Pulmonary artery endothelial cell (primary cell): ENCODE measurements at regions not wholly inside any gene's neighbourhood (a gene's known extent, or its start where the extent isn't known, plus 50 kb on each side); places are given as distances from the start of the nearest gene placed in this dataset.

Experiments
- DNase-seq: peaks from one replicate; pipeline ENCODE4 v3.0.0-alpha.2; 2011; ENCODE audit warnings: low read depth, low spot score

DNA sequence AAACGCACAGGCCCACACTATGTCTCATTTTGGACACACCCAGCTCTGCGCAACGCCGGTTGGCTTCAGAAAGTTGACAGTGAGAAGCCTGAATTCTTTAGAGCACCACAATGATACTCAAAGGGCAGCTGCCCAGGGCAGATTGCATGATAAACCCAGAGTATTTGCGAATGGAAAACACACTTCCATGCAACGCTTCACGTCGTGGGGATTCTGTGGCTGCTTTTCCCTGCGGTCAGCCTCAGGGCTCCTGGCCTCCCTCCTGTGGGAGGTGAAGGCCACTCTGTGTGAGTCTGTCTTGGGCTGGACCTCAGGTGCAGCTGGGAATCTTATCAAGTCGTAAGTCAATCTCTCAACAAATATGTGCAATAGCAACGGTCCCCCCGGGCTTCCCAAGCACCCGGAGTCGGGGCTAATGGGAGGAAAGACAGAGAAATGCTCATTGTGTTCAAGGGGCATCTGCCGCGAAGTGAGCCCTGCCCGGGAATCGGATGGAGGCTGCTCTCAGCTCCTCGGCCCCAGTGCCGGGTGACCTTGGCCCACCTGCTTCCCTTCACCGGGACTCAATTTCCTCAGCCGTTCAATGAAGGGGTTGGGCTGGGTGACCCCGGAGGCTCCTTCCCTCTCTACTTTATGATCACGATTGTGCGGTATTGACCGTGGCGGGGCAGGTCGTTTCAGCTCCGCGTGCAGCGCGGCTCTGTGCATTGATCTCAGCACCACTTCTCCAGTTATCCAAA lies 623.6 kb downstream of the BRD1 start:
- no peak for DNase-seq

DNA sequence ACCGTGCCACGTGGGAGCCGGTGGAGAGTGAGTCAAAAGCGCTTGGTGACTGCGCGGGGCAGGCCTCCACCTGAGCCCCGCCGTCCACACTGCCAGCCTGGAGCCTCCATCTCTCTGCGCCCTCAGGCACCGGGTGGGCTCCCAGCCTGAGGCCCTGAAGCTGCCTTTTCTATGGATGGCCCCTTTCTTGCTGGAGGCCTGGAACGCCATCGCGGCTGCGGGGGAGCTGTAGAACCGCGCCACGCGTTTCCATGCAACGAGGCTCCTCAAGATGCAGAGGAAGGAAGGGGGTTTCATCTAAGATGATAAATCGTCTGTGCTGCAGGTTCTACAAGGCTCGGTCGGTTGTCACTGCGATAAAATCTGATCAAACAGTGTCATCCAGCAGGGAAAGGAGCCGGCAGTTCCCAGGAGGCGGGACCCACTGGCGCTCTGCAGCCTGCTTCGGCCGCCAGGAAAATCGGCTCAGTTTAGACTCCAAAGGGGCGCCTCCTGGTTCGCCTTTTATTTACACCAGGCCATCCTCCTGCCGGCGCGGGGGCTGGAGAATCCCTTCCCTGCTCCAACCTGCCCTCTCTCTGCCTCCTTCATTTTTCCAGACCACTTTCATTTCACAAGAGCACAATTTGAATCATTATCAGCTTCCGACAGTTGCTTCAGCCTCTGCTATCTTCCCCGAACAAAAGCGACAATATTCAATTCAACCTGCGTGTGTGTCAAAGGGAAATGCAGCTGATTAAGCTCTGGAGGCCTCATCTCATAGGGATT lies 624.4 kb downstream of the BRD1 start:
- DNase-seq, result no peak

GRCh38 chr22:49202226-49202625 lies 625.4 kb downstream of the BRD1 start:
- DNase-seq, result no peak

DNA sequence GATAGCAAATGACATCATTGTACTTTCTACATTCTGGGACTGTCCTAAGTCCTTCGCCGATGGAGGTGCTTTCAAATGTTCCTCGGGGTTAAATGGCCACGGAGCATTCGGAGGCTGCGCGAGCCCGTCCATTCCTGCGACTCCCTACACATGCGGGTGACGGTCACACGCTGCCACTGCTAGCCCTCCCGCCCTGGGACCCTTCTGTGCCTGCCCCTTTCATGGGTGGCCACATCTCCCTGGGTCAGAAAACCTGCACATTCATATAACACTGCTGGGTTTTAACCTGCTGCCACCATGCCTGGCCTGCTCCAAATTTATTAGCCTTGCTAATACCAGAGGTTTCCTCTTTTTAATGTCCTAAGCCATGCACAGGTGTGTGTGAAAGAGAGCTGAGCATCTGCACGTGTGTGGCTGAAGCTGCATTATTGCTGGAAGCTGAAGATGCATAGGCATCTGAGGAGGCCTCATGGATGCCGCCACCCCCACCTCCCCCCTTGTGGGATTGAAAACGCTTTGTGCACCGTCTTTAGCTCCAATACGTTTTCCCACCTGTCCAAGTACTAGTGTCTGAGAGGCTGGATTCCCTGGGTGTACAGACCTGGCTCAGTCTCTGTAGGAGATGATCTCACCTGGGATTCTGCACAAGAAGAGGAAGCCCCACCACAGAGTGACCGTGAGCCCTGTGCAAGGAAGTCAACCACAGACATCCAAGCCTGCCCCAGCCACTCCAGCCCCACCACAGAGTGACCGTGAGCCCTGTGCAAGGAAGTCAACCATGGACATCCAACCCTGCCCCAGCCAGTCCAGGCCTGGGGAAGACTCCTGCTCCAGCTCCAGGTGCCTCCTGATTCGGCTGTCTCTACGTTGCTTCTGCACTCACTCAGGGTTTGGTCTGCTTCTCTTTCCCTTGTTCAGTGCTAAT lies 626.4 kb downstream of the BRD1 start:
- DNase-seq, result no peak

DNA sequence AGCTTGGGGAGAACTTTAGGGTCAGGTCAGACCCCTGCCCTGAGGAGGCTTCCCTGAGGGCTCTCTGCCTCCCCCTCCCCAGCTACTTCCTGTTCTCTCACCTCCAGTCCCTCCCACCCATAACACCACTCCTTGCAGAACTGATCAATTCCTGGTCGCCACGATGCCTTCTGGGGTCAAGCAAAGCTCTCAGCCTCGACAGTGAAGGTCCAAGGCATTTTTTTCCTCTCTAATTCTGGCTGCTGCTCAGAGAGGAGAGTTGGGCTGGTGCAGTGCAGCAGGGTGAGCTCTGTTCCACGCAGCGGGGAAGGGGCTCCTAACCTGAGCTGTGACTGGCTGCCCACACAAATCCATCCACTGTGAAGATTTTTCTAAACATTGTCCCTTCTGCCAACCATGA lies 628.4 kb downstream of the BRD1 start:
- no peak for DNase-seq

DNA sequence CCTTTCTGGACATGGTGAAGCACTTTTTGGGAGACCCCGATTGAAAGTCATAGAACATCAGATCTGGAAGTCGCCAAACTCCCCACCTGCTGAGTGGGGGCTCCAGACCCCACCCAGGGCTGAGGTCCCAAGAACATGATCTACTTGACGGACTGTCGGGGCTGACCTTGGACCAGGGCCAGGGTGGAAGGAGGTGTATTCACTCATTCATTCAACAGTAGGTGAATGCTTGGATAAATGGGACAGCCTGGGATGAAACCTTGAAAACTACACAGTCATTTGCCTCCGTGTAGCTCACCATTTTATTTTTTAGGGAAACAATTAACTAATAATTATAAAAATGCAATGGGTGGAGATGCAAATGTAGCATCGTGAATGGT lies 629.0 kb downstream of the BRD1 start:
- no peak for DNase-seq

DNA sequence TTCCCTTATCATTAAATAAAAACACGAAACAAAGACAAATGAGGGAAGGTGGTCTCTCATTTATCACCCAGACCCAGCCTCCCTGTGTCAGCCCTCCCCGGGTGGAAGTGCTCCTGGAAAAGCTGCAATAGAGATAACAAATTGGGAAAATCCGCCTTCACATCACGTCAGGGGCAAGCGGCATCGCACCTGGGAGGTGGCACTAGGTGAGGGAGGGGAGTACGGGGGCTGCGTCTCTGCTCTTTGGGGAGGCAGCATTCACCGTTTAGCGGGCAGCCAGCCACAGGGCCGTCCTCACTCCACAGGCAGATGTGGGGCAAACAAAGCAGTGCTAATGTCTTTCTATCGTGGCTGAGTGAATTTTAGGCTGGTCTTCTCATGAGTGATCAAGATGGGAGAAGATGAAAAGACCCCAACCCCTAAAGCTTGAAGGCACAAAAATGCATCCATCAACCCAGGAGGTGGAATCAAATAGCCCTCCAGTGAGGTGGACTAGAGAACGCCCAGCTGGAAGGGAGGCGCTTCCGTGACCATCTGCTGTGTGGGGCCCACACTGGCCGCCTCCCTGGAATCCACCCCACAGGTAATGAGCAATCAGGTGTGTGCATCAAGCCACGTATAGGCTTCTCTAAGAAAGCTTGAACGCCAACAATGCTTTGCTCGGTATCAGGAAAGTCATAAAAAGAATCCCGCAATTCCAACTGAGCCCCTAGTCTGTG lies 629.5 kb downstream of the BRD1 start:
- no peak for DNase-seq

DNA sequence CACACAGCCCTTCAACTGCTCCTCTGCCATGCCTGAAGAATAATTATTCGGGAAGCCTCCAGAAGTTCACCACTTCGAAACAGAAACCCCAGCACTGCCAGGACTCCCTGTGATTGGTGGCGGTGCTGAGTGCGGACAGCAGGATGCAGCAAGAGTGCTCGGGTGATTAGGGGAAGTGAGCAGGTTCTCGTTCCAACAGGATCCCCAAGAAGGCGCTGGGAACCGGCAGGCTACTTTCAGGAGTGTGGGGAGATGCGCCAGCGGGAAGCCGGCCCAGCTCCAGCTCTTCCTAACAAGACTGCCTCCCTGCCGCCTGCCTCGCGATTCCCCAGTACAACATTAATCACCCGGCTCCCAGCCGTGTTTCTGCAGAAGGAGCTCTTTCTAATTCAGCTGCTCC lies 630.2 kb downstream of the BRD1 start:
- DNase-seq, result no peak

- no peak for DNase-seq
These were observed 631.6 kb downstream of the BRD1 start for GRCh38 chr22:49196046-49196511.

GRCh38 chr22:49195636-49196035 lies 632.0 kb downstream of the BRD1 start:
- no peak for DNase-seq

DNA sequence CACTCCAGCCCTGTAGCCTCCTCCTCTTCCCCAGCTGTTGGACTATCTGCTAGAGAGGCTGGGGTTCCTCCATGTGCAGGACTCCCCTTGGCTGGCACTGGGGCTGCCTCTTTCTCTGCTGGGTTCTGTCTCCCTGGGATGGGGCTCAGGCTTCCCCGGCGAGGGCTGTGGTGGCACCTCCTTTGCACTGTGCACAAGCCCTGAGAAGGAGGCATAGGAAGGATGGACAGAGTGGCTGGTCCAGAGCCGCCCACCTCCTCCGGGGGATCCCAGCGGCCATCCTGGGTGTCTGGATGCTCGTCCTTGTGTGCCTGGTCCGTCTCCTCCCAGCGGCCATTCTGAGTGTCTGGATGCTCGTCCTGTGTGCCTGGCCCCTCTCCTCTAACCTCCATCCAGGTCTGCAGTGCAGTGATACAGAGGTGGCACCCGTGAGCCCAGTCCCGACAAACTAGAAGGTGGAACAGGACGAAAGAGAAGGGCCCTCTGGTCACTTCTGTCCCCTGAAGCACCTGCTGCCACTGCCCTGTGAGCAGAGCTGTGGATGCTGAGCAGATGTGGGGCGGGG lies 633.7 kb downstream of the BRD1 start:
- no peak for DNase-seq

DNA sequence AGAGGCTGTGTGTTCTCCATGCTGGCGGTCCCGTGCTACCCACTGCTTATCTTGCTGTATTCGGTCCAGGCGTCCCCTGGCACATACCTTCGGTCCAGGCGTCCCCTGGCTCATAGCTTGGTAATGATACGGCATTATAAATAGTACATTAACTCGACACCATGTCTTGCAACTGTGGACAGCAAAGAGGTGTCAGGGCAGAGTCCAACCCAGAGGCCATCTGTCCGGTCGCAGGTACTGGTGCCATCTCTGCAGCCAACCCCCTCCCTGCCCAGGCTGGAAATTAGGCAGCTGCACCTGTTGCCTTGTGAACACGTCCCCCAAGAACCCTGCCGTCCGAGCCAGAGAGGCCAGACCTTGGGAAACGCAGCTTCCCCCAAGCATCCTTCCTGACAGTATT lies 634.3 kb downstream of the BRD1 start:
- DNase-seq, result no peak

DNA sequence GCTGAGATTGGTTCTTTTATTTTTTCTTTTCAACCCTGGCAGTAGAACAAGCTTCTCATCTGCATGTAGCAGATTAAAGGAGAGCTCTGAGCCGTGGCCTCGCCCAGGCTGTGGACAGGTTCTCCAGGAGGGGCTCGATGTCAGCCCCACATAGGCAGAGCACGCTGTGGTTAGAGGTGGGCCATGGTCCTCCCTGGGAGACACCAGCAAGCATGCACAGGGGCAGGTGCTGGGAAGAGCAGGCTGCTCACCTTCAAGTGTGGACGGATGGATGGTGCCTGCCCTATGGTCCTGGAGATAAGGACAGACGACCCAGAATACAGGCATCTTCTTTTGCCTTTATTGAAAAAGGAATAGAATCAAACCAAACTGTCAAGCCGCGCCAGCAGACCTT lies 634.8 kb downstream of the BRD1 start:
- DNase-seq, result no peak

DNA sequence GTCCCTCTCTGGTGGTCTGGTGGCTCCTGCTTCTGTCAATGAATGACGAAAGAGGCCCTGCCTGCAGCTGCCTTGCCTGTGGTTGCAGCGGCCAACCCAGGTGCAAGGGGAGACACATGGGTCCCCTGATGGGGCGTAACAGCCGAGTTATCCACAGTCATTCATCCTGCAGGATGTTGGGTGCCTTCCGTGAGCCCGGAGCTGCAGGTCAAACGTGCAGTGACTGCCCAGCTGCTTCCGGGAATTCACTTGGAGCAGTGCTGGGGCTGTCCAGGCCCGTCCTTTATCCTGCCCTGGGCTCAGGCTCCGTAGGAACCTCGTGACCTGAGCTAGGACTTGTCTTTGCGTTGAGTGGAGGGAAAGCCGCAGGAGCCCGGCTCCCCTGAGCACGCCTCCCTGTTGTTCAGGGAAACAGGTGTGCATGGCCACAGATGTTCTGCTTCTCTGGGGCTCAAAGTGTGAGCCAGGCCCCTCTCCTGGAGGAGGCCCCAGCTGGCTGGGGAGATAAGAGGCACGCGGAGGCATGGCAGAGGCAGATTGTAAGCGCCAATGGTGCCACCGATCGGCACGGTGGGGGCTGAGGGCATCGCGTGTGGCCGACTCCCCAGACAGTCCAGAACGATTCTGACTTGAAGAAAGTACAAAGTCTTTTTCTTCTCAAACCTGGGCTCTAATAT lies 635.4 kb downstream of the BRD1 start:
- DNase-seq, result no peak

DNA sequence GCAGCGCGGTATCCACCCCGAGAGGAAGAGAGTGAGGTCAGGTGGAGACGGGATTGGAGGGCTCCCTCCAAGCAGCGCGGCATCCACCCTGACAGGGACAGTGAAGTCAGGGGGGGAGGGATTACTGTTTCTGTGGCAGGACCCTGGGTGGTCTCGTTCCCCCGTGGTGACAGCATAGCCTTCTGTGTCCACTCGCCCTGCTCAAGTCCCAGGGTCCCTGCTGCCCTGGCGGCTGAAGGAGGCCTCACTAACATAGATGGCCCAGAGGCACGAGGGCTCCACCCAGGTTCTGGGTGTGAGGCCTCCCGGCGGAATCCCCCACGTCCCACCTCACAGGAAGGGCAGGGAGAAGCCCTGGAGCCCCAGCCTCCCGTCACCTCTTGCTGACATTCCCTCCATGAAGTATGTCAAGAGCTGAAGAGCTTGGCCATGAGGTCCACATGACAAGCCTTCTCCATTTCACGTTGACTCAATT lies 636.1 kb downstream of the BRD1 start:
- no peak for DNase-seq

- no peak for DNase-seq
These were observed 636.7 kb downstream of the BRD1 start for GRCh38 chr22:49190816-49191505.

- no peak for DNase-seq
These were observed 637.8 kb downstream of the BRD1 start for GRCh38 chr22:49189871-49190270.

DNA sequence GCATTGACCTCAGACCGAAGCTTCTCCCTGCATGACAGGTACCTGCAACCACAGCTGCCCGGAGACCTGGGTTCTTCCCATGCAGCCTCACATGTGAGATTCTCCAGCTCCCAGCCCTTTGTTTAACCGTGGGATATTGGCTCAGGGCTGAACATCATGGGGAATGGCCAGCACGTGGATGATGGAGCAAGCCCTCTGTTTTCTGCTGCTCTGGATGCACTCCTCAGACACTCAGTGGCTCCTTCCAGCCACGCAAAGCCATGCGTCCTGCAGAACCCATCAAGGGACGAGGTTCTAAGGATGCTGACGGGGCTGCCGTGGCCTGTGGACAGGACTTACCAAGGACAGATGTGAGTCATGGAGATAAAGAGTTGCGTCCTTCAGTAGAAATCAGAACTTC lies 639.1 kb downstream of the BRD1 start:
- DNase-seq, result no peak

DNA sequence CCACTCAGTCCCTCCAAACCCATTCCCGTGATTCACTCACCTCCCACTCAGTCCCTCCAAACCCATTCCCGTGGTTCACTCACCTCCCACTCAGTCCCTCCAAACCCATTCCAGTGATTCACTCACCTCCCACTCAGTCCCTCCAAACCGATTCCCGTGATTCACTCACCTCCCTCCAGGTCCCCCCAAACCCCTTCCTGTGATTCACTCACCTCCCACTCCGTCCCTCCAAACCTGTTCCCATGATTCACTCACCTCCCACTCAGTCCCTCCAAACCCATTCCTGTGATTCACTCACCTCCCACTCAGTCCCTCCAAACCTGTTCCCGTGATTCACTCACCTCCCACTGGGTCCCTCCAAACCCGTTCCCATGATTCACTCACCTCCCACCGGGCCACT lies 639.6 kb downstream of the BRD1 start:
- no peak for DNase-seq

- no peak for DNase-seq
These were observed 640.9 kb downstream of the BRD1 start for GRCh38 chr22:49186762-49187161.
